HCT116 (cell line): ENCODE measurements at regions not wholly inside any gene's neighbourhood (a gene's known extent, or its start where the extent isn't known, plus 50 kb on each side); places are given as distances from the start of the nearest gene placed in this dataset.

Experiments used
- ATAC-seq: fragments of 200-7000 bp; cut with Tn5 transposase; 2 replicates; pipeline ENCODE4 v1.9.1; 2020; ENCODE audit warnings: mild to moderate bottlenecking, moderate library complexity
- BruUV-seq: library from RNA; stranded (reverse); fragments of 400-500 nt; replicated peaks from 2 replicates; lab custom pipeline; 2021; lab: Mats Ljungman, UMichigan
- CTCF ChIA-PET: fragments of 300-600 bp; sonication (Branson Sonifier 250); formaldehyde crosslinking; loops from one replicate; lab custom pipeline; 2021; ENCODE audit warnings: antibody characterized with exemption; lab: Charles Lee
- POLR2A ChIA-PET: fragments of 300-600, 350-600 bp; sonication (Branson Sonifier 250); formaldehyde crosslinking; loops from one replicate; lab custom pipeline; 2021; ENCODE audit warnings: antibody characterized with exemption; lab: Charles Lee
- RAD21 ChIA-PET, 2 experiments: fragments of 300-600 bp; sonication (Branson Sonifier 250); formaldehyde crosslinking; loops; one replicate each; lab custom pipeline; 2023; ENCODE audit warnings: low total read pairs in 2 of 2; ENCODE audit not compliant: uncharacterized antibody in 2 of 2, unreplicated experiment in 2 of 2, low non-redundant PET in 1 of 2; lab: Charles Lee
- DNase-seq: peaks from one replicate; pipeline ENCODE4 v3.0.0-alpha.2; 2010; ENCODE audit warnings: low read depth, low spot score
- H2AFZ ChIP-seq: fragments of 200-600 bp; shearing (Covaris generic), sonication (generic); 2 replicates; pipeline ENCODE4 v1.6.1; 2017; ENCODE audit warnings: low read depth, mixed run types, mixed read lengths, antibody characterized with exemption, low read length; ENCODE audit not compliant: poor library complexity, severe bottlenecking
- H3K27ac ChIP-seq: 2 replicates; pipeline ENCODE4 v1.5.1; 2012; ENCODE audit warnings: low read depth, low read length
- H3K27me3 ChIP-seq: fragments of 200-600 bp; sonication (generic); 2 replicates; pipeline ENCODE4 v1.6.1; 2016; ENCODE audit warnings: mixed run types, low read length, mixed read lengths; ENCODE audit not compliant: insufficient read depth
- H3K36me3 ChIP-seq, 2 experiments: fragments of 200-500 bp in 1 of 2; fragments of 200-600 bp in 1 of 2; sonication (Bioruptor generic) in 1 of 2; sonication (generic) in 1 of 2; 2 replicates each; pipeline versions ENCODE4 v1.5.1 to v1.6.1; 2014 to 2016; ENCODE audit warnings: low read length in 2 of 2, inconsistent platforms in 1 of 2, mixed read lengths in 1 of 2, mixed run types in 1 of 2; ENCODE audit not compliant: insufficient read depth in 2 of 2, control insufficient read depth in 1 of 2
- H3K4me1 ChIP-seq, 2 experiments: fragments of 200-600 bp in 1 of 2; sonication (generic) in 1 of 2; 2 replicates each; pipeline versions ENCODE4 v1.5.1 to v1.6.1; 2012 to 2017; ENCODE audit warnings: low read length in 2 of 2, inconsistent platforms in 1 of 2, mild to moderate bottlenecking in 1 of 2, mixed read lengths in 1 of 2, mixed run types in 1 of 2, moderate library complexity in 1 of 2; ENCODE audit not compliant: insufficient read depth in 2 of 2, control insufficient read depth in 1 of 2
- H3K4me2 ChIP-seq: fragments of 200-600 bp; sonication (generic); 2 replicates; pipeline ENCODE4 v1.6.1; 2017; ENCODE audit warnings: mixed run types, low read length, mixed read lengths
- H3K4me3 ChIP-seq, 2 experiments: fragments of 200-600 bp in 1 of 2; sonication (generic) in 1 of 2; replicated peaks in 1 of 2; 2 replicates each; pipeline ENCODE4 v1.5.1; 2011 to 2016; ENCODE audit warnings: low read length in 2 of 2, control low read depth in 1 of 2, low read depth in 1 of 2, mild to moderate bottlenecking in 1 of 2, mixed read lengths in 1 of 2, mixed run types in 1 of 2
- H3K79me2 ChIP-seq: fragments of 200-600 bp; sonication (generic); 2 replicates; pipeline ENCODE4 v1.6.1; 2017; ENCODE audit warnings: mild to moderate bottlenecking, mixed run types, low read length, moderate library complexity, mixed read lengths; ENCODE audit not compliant: insufficient read depth
- H3K9ac ChIP-seq: fragments of 200-600 bp; sonication (generic); 2 replicates; pipeline ENCODE4 v1.6.1; 2016; ENCODE audit warnings: low read length, mixed read lengths
- H3K9me2 ChIP-seq: fragments of 200-600 bp; sonication (generic), shearing (Covaris generic); 2 replicates; pipeline ENCODE4 v1.6.1; 2017; ENCODE audit warnings: mixed run types, mild to moderate bottlenecking, moderate library complexity; ENCODE audit not compliant: insufficient read depth
- H3K9me3 ChIP-seq, 2 experiments: fragments of 200-500 bp in 1 of 2; fragments of 200-600 bp in 1 of 2; sonication (Bioruptor generic) in 1 of 2; sonication (generic) in 1 of 2; 2 replicates each; pipeline ENCODE4 v1.6.1; 2014 to 2017; ENCODE audit warnings: low read length in 2 of 2, mixed read lengths in 2 of 2, inconsistent platforms in 1 of 2, low read depth in 1 of 2, mild to moderate bottlenecking in 1 of 2, mixed run types in 1 of 2, moderate library complexity in 1 of 2; ENCODE audit not compliant: control insufficient read depth in 1 of 2, insufficient read depth in 1 of 2
- H4K20me1 ChIP-seq: fragments of 200-600 bp; sonication (generic), shearing (Covaris generic); 2 replicates; pipeline ENCODE4 v1.6.1; 2017; ENCODE audit warnings: mixed run types, mild to moderate bottlenecking, moderate library complexity; ENCODE audit not compliant: insufficient read depth
- ATF3 ChIP-seq: IDR thresholded peaks from 2 replicates; pipeline ENCODE4 v1.6.1; 2012
- CTCF ChIP-seq, 3 experiments: fragments of 200-600 bp in 1 of 3; sonication (generic) in 1 of 3; IDR thresholded peaks in 2 of 3; conservative IDR thresholded peaks in 1 of 3; 2 replicates each; pipeline ENCODE4 v1.5.1; 2012 to 2017; ENCODE audit warnings: low read depth in 2 of 3, low read length in 2 of 3, antibody characterized with exemption in 1 of 3, borderline replicate concordance in 1 of 3, control low read depth in 1 of 3, mild to moderate bottlenecking in 1 of 3, mixed read lengths in 1 of 3, mixed run types in 1 of 3, moderate library complexity in 1 of 3; ENCODE audit not compliant: insufficient read depth in 1 of 3
- EGR1 ChIP-seq: IDR thresholded peaks from 2 replicates; pipeline ENCODE4 v1.6.1; 2012; ENCODE audit warnings: low read depth
- ELF1 ChIP-seq: IDR thresholded peaks from 2 replicates; pipeline ENCODE4 v1.6.1; 2012; ENCODE audit warnings: low read depth, borderline replicate concordance
- EZH2 ChIP-seq: fragments of 200-600 bp; sonication (generic); IDR thresholded peaks from 2 replicates; pipeline ENCODE4 v1.6.1; 2017; ENCODE audit warnings: antibody characterized with exemption, mixed run types
- EZH2phosphoT487 ChIP-seq: fragments of 200-600 bp; IDR thresholded peaks from 2 replicates; pipeline ENCODE4 v1.6.1; 2018; ENCODE audit warnings: antibody characterized with exemption, borderline replicate concordance
- FOSL1 ChIP-seq: IDR thresholded peaks from 2 replicates; pipeline ENCODE4 v1.6.1; 2012; ENCODE audit warnings: low read depth
- MAX ChIP-seq: IDR thresholded peaks from 2 replicates; pipeline ENCODE4 v1.6.1; 2012
- POLR2A ChIP-seq: IDR thresholded peaks from 2 replicates; pipeline ENCODE4 v1.7.0; 2011; ENCODE audit warnings: borderline replicate concordance; ENCODE audit not compliant: insufficient read depth, insufficient read length; ENCODE audit errors: extremely low read depth
- POLR2AphosphoS5 ChIP-seq: IDR thresholded peaks from 2 replicates; pipeline ENCODE4 v1.6.1; 2011; ENCODE audit warnings: mild to moderate bottlenecking, low read depth, low read length, moderate library complexity
- RAD21 ChIP-seq: IDR thresholded peaks from 2 replicates; pipeline ENCODE4 v1.6.1; 2012; ENCODE audit warnings: low read depth, mild to moderate bottlenecking
- REST ChIP-seq: IDR thresholded peaks from 2 replicates; pipeline ENCODE4 v1.6.1; 2012; ENCODE audit warnings: low read depth
- SIN3A ChIP-seq: IDR thresholded peaks from 2 replicates; pipeline ENCODE4 v1.6.1; 2012; ENCODE audit warnings: low read depth
- SP1 ChIP-seq: IDR thresholded peaks from 2 replicates; pipeline ENCODE4 v1.6.1; 2012; ENCODE audit warnings: low read depth
- TCF7L2 ChIP-seq: IDR thresholded peaks from 2 replicates; pipeline ENCODE4 v1.7.0; 2011; ENCODE audit warnings: borderline replicate concordance, inconsistent platforms; ENCODE audit not compliant: insufficient read depth, insufficient read length; ENCODE audit errors: extremely low read depth
- ZBTB33 ChIP-seq: IDR thresholded peaks from 2 replicates; pipeline ENCODE4 v1.6.1; 2011; ENCODE audit warnings: mild to moderate bottlenecking, low read length, moderate library complexity; ENCODE audit not compliant: insufficient replicate concordance; ENCODE audit errors: extremely low read depth
- ZFX ChIP-seq: fragments of 450-650 bp; IDR thresholded peaks from 2 replicates; pipeline ENCODE4 v1.6.1; 2017
- ZNF274 ChIP-seq: fragments of 200-500 bp; sonication (Bioruptor generic); IDR thresholded peaks from 2 replicates; pipeline ENCODE4 v1.6.1; 2014; ENCODE audit warnings: mild to moderate bottlenecking, low read depth, low read length, inconsistent platforms
- intact Hi-C: fragments of 100-400 bp; cut with micrococcal nuclease; formaldehyde crosslinking; loops from 2 replicates; pipeline ENCODE4 v1.10.0; 2022

- H3K27ac ChIP-seq: no peak overlapping the region
- TF ChIP-seq POLR2AphosphoS5 (no peak), ZNF274 (no peak), EZH2 (no peak), ZBTB33 (no peak), EZH2phosphoT487 (no peak), CTCF (IDR thresholded peaks at IDR 0.05 in 2 of 3, conservative IDR thresholded peaks at IDR 0.05 in 1 of 3; ENCODE audit: borderline replicate concordance in 1 of 3, insufficient read depth in 1 of 3, low read depth in 2 of 3, low read length in 2 of 3) (no peak), TCF7L2 (no peak), MAX (no peak), ELF1 (no peak), REST (no peak), SIN3A (no peak), ATF3 (no peak), FOSL1 (no peak), EGR1 (no peak), SP1 (no peak), RAD21 (no peak), POLR2A (no peak), ZFX (no peak)
- TF ChIP-seq, all 23 proteins: peak for 0
- intact Hi-C loops: no loop called here
- Histone ChIP-seq H4K20me1 (no peaks in the 10 kb centered on the region), H3K9me3 (no peaks in the 10 kb centered on the region), H3K79me2 (no peaks in the 10 kb centered on the region), H3K4me3 (no peak overlapping the region), H3K4me2 (no peak overlapping the region), H3K4me1 (peaks cover 0 to 15% of the 10 kb centered on the region in 2 experiments; a peak in 2 of 4 replicates), H2AFZ (no peak overlapping the region), H3K9me2 (no peaks in the 10 kb centered on the region), H3K9ac (no peak overlapping the region), H3K27me3 (no peaks in the 10 kb centered on the region), H3K36me3 (no peaks in the 10 kb centered on the region)
- DNase-seq (no peak), ATAC-seq (no peak)
- POLR2A ChIA-PET: no interaction called here
- BruUV-seq: no TSS peak
- RAD21 ChIA-PET: no interaction called here
- CTCF ChIA-PET: no interaction called here
Measured at GRCh38 chr5:56326116-56326515, 93.0 kb upstream of the ANKRD55 start.
